ENCODE measurements at regions not wholly inside any gene's neighbourhood (a gene's known extent, or its start where the extent isn't known, plus 50 kb on each side); places are given as distances from the start of the nearest gene placed in this dataset.

DNA sequence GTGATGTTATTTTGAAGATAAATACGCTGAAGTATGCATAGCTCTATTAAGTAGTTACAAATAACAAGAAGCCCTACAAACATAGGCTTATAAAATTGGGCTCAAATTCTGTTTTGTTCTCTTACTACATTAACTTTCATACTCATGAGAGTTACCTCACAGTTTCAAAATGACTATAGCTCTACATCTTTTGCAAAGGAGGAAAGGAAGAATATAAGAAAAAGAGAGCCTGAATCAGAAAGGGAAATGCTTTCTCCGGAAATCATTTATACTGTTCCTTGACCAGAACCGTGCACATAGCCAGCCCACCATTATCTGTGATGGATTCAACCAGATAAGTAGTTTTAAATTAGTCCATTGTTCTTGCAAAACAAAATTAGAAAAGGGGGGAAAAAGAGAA, 1252.1 kb downstream of the NCAM2 start:
- no peak for TF ChIP-seq POLR2A (IDR thresholded peaks at IDR 0.05)
- TF ChIP-seq, protein P1, sequence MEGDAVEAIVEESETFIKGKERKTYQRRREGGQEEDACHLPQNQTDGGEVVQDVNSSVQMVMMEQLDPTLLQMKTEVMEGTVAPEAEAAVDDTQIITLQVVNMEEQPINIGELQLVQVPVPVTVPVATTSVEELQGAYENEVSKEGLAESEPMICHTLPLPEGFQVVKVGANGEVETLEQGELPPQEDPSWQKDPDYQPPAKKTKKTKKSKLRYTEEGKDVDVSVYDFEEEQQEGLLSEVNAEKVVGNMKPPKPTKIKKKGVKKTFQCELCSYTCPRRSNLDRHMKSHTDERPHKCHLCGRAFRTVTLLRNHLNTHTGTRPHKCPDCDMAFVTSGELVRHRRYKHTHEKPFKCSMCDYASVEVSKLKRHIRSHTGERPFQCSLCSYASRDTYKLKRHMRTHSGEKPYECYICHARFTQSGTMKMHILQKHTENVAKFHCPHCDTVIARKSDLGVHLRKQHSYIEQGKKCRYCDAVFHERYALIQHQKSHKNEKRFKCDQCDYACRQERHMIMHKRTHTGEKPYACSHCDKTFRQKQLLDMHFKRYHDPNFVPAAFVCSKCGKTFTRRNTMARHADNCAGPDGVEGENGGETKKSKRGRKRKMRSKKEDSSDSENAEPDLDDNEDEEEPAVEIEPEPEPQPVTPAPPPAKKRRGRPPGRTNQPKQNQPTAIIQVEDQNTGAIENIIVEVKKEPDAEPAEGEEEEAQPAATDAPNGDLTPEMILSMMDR (IDR thresholded peaks at IDR 0.05): no peak
